T-helper 17 cell (primary cell): ENCODE measurements at regions not wholly inside any gene's neighbourhood (a gene's known extent, or its start where the extent isn't known, plus 50 kb on each side); places are given as distances from the start of the nearest gene placed in this dataset.
"Not testable (repeated sequence)": the region's sequence is repeated elsewhere in the genome, so short reads cannot be mapped to it uniquely, and the experiment has no call there.

Source experiments
- ATAC-seq: fragments of 150-1000 bp; cut with Tn5 transposase; 2 replicates; pipeline ENCODE4 v1.10.0; 2021; ENCODE audit warnings: mild to moderate bottlenecking, moderate library complexity
- DNase-seq, 3 donors: peaks; one replicate each; pipeline versions ENCODE4 v3.0.0 to v3.0.0-alpha.2; 2020 to 2021
- H3K9me3 ChIP-seq: one replicate; pipeline ENCODE4 v1.7.0; 2013; ENCODE audit warnings: low read length, mild to moderate bottlenecking; ENCODE audit not compliant: control insufficient read depth, poor library complexity, severe bottlenecking
- H3K27ac Mint-ChIP-seq: one replicate; pipeline ENCODE4 v1.8.0; 2022; ENCODE audit warnings: mild to moderate bottlenecking, moderate library complexity, mixed read lengths
- H3K27me3 Mint-ChIP-seq: one replicate; pipeline ENCODE4 v1.8.0; 2022; ENCODE audit warnings: mixed read lengths
- H3K36me3 Mint-ChIP-seq: one replicate; pipeline ENCODE4 v1.8.0; 2022; ENCODE audit warnings: low read depth, mixed read lengths
- H3K4me1 Mint-ChIP-seq: one replicate; pipeline ENCODE4 v1.8.0; 2022; ENCODE audit warnings: mild to moderate bottlenecking, mixed read lengths
- H3K4me3 Mint-ChIP-seq: one replicate; pipeline ENCODE4 v1.8.0; 2022; ENCODE audit warnings: mild to moderate bottlenecking, moderate library complexity, mixed read lengths

- H3K4me1 Mint-ChIP-seq, H3K9me3 ChIP-seq, ATAC-seq, H3K36me3 Mint-ChIP-seq, H3K4me3 Mint-ChIP-seq, H3K27ac Mint-ChIP-seq, H3K27me3 Mint-ChIP-seq, DNase-seq: not testable (repeated sequence)
Measured at GRCh38 chr4:52157071-52157470, 106.0 kb downstream of the SPATA18 start.

GRCh38 chr4:52157641-52158316 lies 106.7 kb downstream of the SPATA18 start:
- H3K9me3 ChIP-seq, result no peaks in the 10 kb centered on the region
- no peak overlapping the region for H3K4me3 Mint-ChIP-seq
- ATAC-seq, result no peak
- H3K36me3 Mint-ChIP-seq, result no peaks in the 10 kb centered on the region
- no peaks in the 10 kb centered on the region for H3K27me3 Mint-ChIP-seq
- no peak overlapping the region for H3K27ac Mint-ChIP-seq
- H3K4me1 Mint-ChIP-seq, result no peaks in the 10 kb centered on the region
- DNase-seq, result no peak

DNA sequence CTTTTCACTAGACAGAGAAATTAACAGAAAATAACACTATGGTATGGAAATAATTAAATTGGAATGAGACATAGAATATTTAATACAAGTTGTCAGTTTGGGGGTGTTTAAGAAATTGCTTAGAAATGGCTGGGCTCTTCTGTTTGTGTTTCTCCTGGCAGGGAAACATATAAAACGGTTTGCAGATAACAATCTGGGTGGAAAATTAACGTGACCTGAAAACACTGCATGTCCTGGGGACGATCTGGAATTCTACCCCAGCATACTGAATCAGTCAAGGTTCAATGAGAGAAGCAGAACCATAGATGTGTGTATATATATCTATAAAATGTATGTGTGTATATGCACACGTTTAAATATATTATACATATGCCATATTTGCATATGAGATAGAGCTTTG lies 109.8 kb downstream of the SPATA18 start:
- Mint-ChIP-seq H3K4me1 (no peaks in the 10 kb centered on the region), H3K4me3 (no peak overlapping the region), H3K27me3 (no peaks in the 10 kb centered on the region), H3K27ac (no peak overlapping the region), H3K36me3 (no peaks in the 10 kb centered on the region)
- DNase-seq (no peak), ATAC-seq (no peak)
- H3K9me3 ChIP-seq, result no peaks in the 10 kb centered on the region

- no peak overlapping the region for H3K27ac Mint-ChIP-seq
Measured at GRCh38 chr4:52164116-52164515, 113.0 kb downstream of the SPATA18 start.

DNA sequence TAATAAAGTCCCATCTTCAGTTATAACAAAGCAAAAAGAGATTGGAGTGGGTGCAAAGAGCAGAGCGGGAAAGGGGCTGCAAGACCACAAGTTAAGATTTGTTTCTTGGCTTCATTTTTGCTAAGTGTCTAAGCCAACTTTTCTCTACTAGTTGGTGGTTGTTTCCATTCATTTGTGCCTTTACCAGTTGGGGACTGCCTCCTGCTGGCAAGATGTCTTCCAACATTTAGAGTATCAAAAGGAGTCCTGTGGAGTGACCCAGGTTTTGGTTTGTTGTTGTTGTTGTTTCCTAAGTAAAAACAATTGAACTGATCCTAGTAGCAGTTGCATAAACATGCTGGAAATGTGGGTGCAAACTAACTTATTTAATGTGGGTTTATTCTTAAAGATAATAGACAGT lies 121.1 kb downstream of the SPATA18 start:
- no peaks in the 10 kb centered on the region for H3K9me3 ChIP-seq
- Mint-ChIP-seq H3K27ac (no peak overlapping the region), H3K4me3 (no peak overlapping the region), H3K27me3 (no peaks in the 10 kb centered on the region), H3K36me3 (no peaks in the 10 kb centered on the region), H3K4me1 (no peaks in the 10 kb centered on the region)
- DNase-seq (no peak), ATAC-seq (no peak)

More at GRCh38 chr4:52164116-52164515, 113.0 kb downstream of the SPATA18 start:
- H3K36me3 Mint-ChIP-seq, result no peaks in the 10 kb centered on the region
- no peaks in the 10 kb centered on the region for H3K9me3 ChIP-seq
- ATAC-seq (no peak), DNase-seq (no peak)
- H3K4me3 Mint-ChIP-seq, result no peak overlapping the region
- no peaks in the 10 kb centered on the region for H3K4me1 Mint-ChIP-seq
- H3K27me3 Mint-ChIP-seq, result no peaks in the 10 kb centered on the region

DNA sequence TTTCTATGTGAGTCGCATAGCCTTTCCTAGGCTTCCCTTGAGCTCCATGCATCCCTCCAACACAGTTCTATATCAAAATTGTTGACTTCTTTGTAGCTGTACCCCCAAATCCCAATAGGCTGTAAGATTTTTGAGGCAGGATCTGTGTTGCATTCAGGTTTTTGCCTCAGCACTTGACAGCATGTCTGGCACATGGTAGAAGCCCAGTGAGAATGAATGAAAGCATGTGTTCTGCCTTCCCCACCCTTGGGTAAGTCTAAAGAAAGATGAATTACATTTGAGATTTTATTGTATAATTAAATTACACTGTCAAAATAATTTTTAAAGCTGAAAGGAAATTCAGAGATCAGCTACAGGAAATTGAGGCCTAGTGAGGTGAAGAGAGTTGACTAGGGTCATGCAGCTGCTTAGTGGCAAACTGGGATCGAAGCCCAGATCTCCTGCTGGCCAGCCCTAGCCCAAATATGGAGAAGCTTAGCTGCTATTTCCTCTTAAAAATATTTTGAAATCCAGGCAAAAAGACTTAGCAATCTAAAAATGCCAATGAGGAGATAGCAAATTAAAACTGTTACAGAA lies 122.5 kb downstream of the SPATA18 start:
- Mint-ChIP-seq H3K27ac (no peak overlapping the region), H3K4me3 (no peak overlapping the region), H3K36me3 (no peaks in the 10 kb centered on the region), H3K27me3 (no peaks in the 10 kb centered on the region), H3K4me1 (no peaks in the 10 kb centered on the region)
- H3K9me3 ChIP-seq, result no peaks in the 10 kb centered on the region
- DNase-seq (no peak), ATAC-seq (no peak)

GRCh38 chr4:52187603-52188002 lies 136.5 kb downstream of the SPATA18 start:
- Mint-ChIP-seq H3K27ac (no peak overlapping the region), H3K4me1 (no peaks in the 10 kb centered on the region), H3K4me3 (no peak overlapping the region), H3K36me3 (no peaks in the 10 kb centered on the region), H3K27me3 (no peaks in the 10 kb centered on the region)
- DNase-seq (no peak), ATAC-seq (no peak)
- no peaks in the 10 kb centered on the region for H3K9me3 ChIP-seq

- H3K9me3 ChIP-seq, result no peaks in the 10 kb centered on the region
- ATAC-seq (no peak), DNase-seq (no peak)
- no peaks in the 10 kb centered on the region for H3K36me3 Mint-ChIP-seq
- no peak overlapping the region for H3K4me3 Mint-ChIP-seq
- H3K27ac Mint-ChIP-seq, result no peak overlapping the region
- no peaks in the 10 kb centered on the region for H3K27me3 Mint-ChIP-seq
- no peaks in the 10 kb centered on the region for H3K4me1 Mint-ChIP-seq
Measured at GRCh38 chr4:52192001-52192400, 140.9 kb downstream of the SPATA18 start.

GRCh38 chr4:52192721-52193135 lies 141.6 kb downstream of the SPATA18 start:
- DNase-seq, result no peak
- Mint-ChIP-seq H3K4me1 (no peaks in the 10 kb centered on the region), H3K27ac (no peak overlapping the region), H3K27me3 (no peaks in the 10 kb centered on the region), H3K4me3 (no peak overlapping the region), H3K36me3 (no peaks in the 10 kb centered on the region)
- H3K9me3 ChIP-seq, result no peaks in the 10 kb centered on the region
- no peak for ATAC-seq

DNA sequence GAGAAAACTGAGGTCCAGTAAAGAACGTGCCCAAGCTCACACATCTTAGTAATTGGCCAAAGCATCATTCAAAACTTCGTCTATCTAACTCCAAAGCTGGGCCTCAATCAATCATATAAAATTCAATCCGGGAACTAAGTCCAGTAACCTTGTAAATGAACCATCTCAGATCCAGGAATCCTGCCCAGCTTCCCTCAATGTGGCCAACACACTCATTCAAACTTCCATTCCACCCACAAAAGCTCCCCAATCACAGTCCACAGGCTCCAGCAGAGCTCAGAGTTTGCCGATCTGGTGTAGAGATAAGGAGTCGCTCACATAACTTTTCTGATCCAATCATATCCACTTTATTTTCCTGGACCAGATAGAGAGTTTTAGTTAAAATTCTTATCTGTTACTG lies 144.8 kb downstream of the SPATA18 start:
- no peaks in the 10 kb centered on the region for H3K27me3 Mint-ChIP-seq
- H3K9me3 ChIP-seq, result no peaks in the 10 kb centered on the region
- H3K4me1 Mint-ChIP-seq, result no peaks in the 10 kb centered on the region
- H3K36me3 Mint-ChIP-seq, result no peaks in the 10 kb centered on the region
- DNase-seq (no peak), ATAC-seq (no peak)
- H3K4me3 Mint-ChIP-seq, result no peak overlapping the region
- H3K27ac Mint-ChIP-seq, result no peak overlapping the region

- no peaks in the 10 kb centered on the region for H3K4me1 Mint-ChIP-seq
- no peak overlapping the region for H3K4me3 Mint-ChIP-seq
- H3K27ac Mint-ChIP-seq, result no peak overlapping the region
- no peaks in the 10 kb centered on the region for H3K9me3 ChIP-seq
- H3K27me3 Mint-ChIP-seq, result no peaks in the 10 kb centered on the region
- H3K36me3 Mint-ChIP-seq, result no peaks in the 10 kb centered on the region
- DNase-seq, result no peak
- ATAC-seq, result no peak
Measured at GRCh38 chr4:52196606-52197130, 145.6 kb downstream of the SPATA18 start.

- no peak for ATAC-seq
Measured at GRCh38 chr4:52197306-52197705, 146.2 kb downstream of the SPATA18 start.

GRCh38 chr4:52198294-52198693 lies 147.2 kb downstream of the SPATA18 start:
- no peaks in the 10 kb centered on the region for H3K9me3 ChIP-seq
- DNase-seq (no peak), ATAC-seq (no peak)
- no peaks in the 10 kb centered on the region for H3K4me1 Mint-ChIP-seq
- H3K4me3 Mint-ChIP-seq, result no peak overlapping the region
- no peak overlapping the region for H3K27ac Mint-ChIP-seq
- no peaks in the 10 kb centered on the region for H3K36me3 Mint-ChIP-seq
- H3K27me3 Mint-ChIP-seq, result no peaks in the 10 kb centered on the region

More at GRCh38 chr4:52197306-52197705, 146.2 kb downstream of the SPATA18 start:
- H3K4me1 Mint-ChIP-seq, result no peaks in the 10 kb centered on the region
- no peak for DNase-seq
- H3K36me3 Mint-ChIP-seq, result no peaks in the 10 kb centered on the region
- H3K27me3 Mint-ChIP-seq, result no peaks in the 10 kb centered on the region
- no peak overlapping the region for H3K4me3 Mint-ChIP-seq
- H3K27ac Mint-ChIP-seq, result no peak overlapping the region
- H3K9me3 ChIP-seq, result no peaks in the 10 kb centered on the region
